Right lung (tissue), 2 donors: ENCODE measurements at regions not wholly inside any gene's neighbourhood (a gene's known extent, or its start where the extent isn't known, plus 50 kb on each side); places are given as distances from the start of the nearest gene placed in this dataset.

ENCODE experiments used
- DNase-seq, 2 donors: peaks; one replicate each; pipeline ENCODE4 v3.0.0-alpha.2; 2013

DNA sequence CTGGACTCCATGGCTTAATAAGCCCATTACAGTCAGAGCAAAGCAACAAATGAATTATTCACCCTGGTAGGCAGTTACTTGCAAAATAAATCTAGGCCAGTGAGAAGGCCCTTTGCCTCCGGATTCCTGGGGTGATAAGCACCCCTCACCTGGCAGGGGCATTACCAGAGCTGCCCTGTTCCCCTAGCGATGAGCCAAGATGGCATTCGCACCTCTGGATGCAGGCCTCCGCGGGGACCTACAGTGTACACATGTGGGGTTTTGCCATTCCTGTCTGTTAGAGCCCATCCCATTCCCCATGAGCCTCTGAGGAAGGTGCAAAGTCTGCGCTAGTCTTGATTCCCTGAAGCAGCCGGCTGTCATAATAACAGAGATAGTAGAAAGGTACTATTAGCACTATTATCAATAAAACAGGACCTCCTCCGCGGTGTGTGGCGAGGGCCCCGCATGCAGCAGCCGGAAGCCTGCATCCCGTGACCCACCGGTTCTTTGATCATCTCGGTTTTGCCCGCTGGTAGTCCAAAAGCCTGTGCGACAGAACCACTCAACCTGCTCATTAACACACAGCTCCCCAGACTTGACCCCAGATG lies 344.3 kb downstream of the BRD1 start:
- DNase-seq, result no peak

DNA sequence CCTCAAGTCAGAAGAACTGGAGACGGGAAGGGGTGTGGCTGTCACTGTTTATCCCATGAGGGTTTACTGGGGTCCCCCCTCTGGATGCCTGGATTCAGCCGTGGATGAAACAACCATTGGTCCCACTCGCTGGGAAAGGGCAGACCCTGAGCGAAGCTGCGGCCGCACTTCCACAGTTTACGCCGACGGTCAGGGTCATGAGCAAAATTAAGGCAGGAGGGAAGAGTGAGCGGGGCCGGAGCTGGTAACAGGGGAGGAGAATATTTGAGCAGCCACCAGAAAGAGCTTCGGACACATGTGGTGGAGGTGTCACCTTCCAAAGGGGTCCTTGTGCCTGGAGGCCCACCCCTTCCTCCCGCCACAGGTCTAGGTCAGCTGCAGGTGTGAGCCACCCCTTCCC lies 344.9 kb downstream of the BRD1 start:
- no peak for DNase-seq

DNA sequence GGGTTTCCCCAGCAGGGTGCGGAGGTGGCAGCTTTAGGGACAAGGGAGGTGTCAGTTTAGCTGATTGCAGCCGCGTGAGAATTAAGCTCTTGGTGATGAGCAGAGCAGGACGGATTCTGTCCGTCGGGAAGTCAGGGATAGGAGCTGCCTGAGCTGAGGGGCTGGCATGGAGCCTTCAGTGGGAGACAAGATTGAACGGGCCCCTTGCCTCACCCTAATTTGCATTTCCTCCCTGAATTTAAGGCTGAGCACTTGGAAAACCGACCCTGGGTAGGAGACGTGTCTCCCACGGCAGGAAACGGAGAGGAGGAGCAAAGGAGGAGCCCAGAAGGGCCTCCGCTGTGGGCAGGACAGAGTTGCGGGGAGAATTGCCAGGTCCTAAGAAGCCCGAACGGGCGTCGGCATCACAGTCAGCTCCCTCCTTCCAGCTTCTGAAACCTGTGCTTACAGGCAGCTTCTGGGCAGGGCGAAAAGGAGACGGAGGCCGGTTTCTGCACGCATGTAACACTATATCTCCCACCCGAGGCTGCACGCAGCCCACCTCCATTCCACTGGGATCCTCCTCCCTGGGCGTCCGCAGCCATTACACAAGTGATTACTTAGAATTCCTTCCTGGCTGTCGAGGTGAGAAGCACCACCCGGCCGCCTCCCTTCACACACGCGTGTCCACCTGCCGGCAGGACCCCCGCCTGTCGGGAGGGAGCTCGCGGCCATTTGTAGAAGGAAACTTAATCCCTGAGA lies 345.8 kb downstream of the BRD1 start:
- no peak for DNase-seq

DNA sequence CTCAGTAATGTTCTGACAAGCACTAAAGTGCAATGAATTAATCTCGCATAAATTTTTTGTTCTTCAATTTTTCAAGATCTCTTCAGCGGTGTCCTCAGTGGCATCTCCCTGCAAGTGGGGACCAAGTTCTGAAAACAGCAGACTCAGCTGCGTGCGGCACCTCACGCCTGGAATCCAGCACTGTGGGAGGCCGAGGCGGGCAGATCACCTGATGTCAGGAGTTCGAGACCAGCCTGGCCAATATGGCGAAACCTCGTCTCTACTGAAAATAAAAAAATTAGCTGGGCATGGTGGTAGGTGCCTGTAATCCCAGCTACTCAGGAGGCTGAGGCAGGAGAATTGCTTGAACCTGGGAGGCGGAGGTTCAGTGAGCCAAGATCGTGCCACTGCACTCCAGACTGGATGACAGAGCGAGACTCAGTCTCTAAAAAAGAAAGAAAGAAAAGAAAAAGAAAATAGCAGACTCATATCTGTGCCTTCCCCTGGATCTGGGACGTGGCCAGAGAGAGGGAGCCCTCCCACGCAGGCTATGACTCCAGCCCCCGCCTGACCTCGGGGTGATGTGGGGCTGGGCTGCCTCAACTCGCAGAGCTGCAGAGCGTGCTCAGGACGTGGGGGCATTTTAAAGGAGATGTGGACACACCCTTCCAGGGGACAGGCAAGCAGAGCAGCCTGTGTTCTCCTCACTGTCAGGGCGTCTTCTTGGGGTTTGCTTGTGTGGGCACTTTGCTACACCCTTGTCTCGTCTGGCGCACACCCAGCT lies 346.6 kb downstream of the BRD1 start:
- DNase-seq, result no peak

DNA sequence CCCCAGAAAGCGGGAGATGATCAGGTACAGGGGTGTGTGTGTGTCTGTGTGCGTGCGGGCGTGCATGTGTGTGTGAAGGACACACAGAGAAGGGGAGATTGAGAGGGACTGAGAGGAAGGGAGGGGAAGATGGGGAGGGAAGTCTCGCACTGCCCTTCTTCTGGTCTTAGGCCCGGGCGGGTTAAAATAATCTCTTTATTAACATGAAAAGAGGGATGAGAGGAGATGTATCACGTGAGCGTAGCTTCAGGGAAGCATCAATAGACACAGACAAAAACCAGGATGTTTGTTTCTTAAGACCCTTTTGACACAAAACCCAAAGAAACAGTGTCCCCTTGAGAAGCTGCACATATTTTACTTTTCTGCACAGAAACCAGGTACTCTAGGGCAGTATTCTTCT lies 347.3 kb downstream of the BRD1 start:
- DNase-seq, result no peak

DNA sequence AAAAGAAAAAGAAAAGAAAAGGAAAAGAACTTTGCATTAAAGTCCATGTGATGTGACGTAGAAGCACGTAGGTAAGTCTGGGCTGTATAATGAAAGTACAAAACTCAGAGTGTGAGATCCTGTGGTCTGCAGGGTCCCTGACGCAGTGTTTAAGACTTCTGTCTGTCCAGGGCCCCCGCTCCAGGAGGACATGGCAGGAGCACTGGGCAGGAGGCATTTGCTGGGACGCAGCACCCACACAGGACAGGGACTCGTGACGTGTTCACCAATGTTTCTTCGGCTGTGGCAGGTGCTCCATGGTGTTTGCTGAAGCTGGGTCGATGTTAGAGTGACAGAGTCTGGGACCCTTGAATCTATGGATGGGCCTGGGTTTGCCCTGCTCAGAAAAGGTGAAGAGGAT lies 348.1 kb downstream of the BRD1 start:
- no peak for DNase-seq

DNA sequence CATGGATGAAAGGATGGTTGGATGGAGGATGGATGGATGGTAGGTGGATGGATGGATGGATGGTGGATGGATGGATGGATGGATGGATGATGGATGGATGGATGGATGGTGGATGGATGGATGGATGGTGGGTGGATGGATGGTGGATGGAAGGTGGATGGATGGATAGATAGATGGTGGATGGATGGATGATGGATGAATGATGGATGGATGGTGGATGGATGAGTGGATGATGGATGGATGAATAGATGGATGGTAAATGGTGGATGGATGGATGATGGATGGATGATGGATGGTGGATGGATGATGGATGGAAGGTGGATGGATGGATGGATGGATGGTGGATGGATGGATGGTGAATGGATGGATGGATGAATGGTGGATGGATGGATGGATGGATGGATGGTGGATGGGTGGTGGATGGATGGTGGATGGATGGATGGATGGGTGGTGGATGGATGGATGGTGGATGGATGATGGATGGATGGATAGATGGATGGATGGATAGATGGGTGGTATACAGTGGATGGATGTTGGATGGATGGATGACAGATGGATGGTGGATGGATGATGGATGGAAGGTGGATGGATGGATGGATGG lies 350.8 kb downstream of the BRD1 start:
- DNase-seq, result no peak

DNA sequence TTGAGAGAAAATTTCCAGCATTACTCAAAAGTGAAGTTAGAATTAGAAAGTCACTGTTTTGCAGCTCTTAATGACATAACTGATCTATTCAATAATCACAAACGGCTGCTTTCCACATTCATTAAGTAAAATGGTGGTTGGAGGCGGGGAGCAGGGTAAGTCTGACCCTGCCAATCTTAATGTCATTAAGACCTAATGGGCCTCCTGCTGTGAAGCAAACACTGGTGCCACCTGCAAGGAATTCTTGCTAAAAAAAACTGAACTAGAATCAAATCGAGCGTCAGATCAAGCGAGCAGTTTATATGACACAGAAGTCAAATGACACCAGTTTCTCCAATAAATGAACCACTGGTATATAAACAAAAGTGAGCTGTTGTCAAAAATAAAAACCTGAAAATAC lies 351.5 kb downstream of the BRD1 start:
- DNase-seq, result no peak

DNA sequence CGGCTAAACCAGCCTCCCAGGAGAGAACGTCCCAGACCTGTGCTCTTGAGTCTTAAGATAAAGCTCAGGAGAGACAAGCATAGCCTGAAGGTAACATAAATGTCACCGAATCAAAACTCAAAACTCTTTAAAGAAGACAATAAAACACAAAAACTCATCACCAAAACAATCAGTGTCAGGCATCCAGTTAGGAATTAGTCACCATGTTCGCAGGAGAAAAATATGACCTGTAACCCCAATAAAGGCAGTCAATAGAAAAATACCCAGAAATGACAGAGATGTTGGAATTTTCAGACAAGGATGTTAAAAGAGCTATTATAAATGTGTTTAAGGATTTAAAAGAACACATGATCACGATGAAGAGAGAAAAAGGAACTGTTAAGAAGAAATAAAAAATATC lies 352.4 kb downstream of the BRD1 start:
- no peak for DNase-seq

DNA sequence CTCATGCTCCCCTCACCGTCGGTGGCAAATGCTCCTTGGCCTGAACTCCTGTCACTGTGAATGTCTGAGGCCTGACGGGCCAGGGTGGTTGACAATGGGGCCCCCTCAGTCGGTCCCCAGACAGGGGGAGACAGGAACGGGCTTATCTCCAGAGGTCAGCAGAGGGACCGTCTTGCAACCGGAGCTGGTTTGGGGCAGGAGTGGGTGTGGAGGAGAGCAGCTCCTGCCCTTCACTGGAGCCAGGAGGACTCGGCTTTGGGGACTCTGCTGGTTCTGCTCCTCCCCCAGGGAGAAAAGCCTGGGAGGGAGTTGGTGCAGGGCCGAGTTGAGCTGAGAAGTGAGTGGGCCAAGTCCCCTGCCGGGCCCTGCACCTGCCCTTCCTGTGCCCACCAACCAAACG lies 354.4 kb downstream of the BRD1 start:
- no peak for DNase-seq

DNA sequence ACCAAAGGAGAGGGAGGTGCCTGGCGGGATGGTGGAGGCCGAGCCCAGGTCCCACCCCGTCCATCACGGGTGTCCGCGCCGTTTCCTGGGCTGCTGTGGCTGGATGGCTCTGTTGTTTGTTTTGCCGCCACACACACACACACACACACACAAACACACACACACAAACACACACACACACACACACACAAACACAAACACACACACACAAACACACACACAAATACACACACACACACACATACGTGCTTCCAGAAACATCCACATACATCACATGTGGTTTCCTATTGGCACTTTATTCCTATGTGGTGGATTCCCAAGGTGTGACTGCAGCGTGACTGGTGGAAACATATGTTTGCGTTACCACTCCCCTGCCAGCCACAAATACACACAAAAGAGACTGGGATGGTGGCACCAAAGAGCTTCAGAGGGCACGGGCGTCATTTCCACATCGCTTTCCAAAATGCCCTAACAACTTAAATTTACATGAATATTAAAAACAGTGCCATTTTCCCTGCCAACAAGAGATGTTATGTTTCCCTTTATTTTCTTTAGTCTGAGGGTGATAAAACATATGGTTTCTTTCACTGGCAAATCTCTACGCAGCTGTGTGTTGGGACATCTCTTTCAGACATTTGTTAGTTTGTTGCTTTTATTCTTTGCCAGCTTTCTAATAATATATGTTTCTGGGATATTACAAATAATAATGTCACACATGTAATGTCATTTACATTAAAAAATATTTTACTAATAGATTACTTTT lies 356.8 kb downstream of the BRD1 start:
- peak; percentile 58 to 75 for DNase-seq

DNA sequence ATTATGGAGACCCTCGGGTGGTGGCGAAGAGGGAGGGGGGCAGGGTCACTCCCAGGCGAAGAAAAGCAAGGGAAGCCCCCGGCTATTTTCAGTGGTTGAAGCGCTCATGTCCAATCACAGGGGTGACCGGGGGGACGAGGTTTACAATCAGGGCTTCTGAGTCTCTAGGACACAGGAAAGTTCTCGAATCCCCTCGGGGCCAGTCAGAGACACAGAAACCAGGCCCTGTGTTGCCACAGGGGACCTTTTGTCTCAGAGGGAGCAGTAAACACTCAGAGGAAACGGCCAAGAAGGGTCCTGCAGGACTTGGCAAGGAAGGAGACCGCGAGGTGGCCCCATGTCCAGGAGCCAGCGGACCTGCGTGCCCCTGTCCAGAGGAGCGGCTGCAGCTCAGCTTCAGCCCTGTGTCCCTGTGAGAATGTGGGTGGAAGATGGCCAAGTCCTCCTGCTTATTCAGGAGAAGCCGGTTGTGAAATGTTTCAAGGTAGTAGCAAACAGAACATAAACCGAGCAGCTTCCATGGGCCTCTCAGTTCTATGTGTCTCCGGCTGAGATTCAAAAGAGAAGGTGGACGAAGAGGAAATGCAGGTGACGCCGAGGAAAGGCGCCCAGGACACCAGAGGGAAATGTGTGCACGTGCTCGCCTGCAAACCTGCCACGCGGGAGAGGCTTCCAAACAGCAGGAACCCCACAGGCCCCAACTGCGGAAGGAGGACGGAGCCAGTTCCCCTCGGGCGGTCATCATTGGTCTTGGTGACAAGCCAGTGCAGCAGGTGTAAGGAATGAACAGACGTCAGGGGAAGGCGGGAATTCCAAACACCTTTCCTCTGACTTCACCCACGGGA lies 357.6 kb downstream of the BRD1 start:
- no peak for DNase-seq

DNA sequence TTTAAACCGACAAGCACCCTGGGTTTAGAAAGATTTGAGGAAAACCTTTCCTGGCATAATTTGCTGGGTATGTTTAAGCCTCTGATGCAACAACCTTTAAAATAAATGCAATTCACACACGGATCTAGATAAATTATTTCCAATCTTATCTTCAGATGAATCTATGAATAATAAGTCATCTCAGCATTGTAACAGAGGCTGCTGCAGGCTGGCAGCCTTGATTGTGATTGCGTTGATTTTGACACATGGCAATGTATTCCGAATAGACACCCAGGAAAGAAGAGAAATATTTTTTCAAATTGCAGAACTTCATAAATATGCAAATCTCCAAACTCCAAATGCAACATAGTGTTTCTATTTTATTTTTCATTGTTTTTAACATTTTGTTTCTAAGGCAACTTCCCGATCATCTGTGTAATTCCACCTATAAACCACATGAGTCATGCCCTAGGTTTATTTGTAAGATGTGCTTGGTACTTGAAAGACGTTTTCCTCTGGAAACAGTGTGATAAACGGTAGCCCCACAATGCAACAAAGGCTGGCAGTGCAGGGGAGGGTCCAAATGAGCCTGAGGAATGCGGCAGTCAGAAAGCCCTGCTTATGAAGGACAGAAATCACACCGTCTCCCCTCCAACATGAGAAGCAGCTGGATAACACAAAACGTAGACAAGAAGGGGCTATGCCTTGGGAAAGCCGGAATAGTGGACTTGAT lies 359.0 kb downstream of the BRD1 start:
- DNase-seq, result no peak

DNA sequence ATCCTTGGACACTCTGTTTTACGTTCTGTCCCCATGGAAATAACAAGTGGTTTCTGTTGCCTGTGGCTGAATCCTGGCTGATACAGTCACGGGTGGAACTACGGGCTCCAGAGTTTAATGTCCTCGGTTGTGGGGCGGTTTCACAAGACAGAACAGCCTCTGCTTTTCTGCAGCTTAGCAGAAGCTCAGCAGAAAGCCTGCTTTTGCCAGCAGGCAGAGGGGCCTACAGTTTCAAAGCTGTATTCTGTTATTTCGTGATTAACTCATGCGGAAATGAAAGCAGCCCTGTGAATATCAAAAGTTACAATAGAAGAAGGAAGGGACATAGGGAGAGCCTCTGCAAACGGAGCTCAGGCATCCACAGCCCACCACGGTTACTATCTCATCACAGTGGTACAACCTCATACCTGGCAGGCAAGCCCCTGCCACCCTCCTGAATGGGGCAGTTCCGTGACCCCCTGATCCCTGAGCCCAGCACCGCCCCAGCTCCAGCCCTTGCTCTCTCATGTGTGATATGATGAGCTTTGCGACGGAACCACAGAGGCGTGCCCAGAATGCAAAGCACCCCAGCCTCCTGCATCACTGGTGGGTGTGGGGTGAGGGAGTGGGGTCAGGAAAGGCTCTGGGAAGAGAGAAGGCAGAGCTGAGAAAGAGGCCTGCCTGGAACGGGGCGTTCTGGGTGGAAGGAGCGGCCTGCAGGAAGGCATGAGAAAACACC lies 360.6 kb downstream of the BRD1 start:
- DNase-seq, result no peak

DNA sequence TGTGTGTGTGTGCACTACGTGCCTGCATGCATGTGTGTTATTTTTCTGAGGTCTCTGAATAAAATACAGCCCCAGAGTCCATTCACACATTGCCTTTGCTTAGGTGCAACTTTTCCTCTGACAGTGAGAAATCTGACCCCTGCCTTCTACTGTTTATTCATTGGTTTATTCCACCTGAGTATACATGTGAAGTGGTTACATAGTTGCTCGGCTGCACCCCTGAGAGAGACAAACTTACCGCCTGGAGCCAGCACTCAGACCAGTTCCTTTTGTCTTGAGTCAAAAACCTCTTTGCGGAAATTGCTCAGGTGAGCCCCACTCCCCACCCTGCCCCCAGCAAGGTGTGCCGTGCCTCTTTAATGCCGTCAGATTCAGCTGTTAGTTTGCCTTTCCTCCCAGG lies 363.6 kb downstream of the BRD1 start:
- DNase-seq, result peak in 1 of 2 donors; percentile 33

DNA sequence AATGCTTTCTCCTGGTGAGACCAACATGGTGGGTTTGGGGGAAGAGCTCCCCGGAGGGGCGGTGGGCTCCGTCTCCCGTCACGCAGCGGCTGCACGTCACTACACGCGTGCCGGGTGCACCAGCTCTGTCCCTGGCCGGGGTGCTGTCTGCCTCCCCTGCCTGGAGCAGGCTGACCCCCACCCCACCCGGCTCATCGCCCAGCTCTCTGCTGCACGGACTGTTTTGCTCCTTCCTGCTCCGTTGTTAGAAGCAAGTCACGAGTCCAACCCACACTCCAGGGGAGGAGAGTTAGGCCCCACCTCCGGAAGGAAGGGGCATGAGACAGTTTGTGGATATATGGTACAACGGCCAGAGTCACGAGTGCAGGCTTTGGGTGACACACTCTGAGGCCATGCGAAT lies 364.9 kb downstream of the BRD1 start:
- no peak for DNase-seq

DNA sequence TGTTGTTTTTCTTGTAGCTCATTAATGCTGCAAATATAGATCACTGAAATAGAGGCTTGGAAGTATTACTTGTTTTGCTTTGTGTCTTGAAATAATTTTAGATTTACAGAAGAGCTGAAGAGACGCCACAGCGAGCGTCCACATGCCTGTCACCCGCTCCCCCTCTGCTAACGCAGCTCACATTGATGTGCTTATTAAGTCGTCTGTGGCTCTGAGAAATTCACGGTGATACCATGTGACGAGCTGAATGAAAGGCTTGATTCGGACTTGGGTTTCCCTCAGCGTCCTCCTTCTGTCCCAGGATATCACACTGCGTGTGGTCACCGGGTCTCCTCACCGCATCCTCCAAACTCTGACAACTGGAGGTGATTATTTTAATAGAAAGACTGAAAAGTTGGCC lies 365.4 kb downstream of the BRD1 start:
- DNase-seq, result no peak

DNA sequence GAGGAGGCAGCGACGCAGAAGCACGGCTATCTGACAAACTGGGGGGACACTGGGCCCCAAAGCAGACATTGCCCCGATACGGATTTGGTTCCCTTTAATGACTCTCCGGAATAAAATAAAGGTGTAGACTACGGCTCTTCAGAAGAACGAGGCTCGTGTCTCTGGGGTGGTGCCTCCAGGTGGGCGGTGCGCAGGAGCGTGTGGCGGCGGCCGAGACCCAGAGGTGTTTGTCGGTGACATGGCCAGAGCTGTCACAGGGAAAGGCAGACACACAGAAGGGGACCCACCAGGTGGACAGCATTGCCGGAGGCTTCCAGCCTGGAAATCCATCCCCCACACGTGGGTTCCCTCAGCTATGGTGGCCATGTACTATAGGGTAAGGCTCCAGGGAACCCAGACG lies 366.0 kb downstream of the BRD1 start:
- no peak for DNase-seq

DNA sequence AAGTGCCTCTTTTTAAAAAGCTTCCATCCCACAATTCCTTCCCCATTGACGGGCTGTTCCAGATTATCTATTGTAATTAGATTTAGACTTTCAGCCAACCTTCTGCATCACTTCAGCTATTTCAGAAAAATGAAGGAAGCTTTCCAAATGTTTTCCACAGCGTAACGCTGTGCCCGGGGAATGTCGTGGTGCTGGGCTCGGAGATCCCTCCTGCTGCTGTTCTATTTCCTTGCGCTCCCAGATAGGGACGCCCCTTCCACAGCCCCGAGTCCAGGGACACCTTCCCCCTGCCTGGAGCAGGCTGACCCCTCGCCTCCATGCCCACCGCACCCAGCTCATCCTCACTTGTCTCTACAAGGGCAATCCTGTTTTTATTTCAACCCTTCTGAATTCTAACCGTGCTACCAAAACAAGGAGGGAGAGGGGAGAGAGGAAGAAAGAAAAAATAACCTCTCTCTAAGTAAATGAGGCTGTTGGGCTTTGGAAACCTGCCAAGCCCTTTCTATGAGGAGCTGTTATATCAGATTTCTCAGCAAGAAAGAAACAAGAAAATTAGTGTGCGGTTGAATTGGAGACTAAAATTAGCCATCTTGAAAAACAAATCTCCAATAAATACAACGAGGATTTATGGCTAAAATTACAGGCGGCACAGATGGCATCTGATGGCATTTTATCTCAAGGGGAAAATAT lies 366.9 kb downstream of the BRD1 start:
- DNase-seq, result peak; percentile 45 to 53
